Stimulated activated CD4-positive, alpha-beta T cell treated with anti-CD3 and anti-CD28 coated beads, Interleukin-12 subunit alpha, Interleukin-12 subunit beta, amount 100 ng/mL, for 4 hours (primary cell): ENCODE measurements at regions not wholly inside any gene's neighbourhood (a gene's known extent, or its start where the extent isn't known, plus 50 kb on each side); places are given as distances from the start of the nearest gene placed in this dataset.
"Not testable (repeated sequence)": the region's sequence is repeated elsewhere in the genome, so short reads cannot be mapped to it uniquely, and the experiment has no call there.

Experiments
- DNase-seq: peaks from one replicate; pipeline ENCODE4 v3.0.0-alpha.2; 2020

- DNase-seq, result not testable (repeated sequence)
Measured at GRCh38 chr15:20260650-20261049, 280.9 kb downstream of the GOLGA6L6 start.

GRCh38 chr15:20259559-20260190 is 281.9 kb downstream of the GOLGA6L6 start:
- not testable (repeated sequence) for DNase-seq

GRCh38 chr15:20256394-20256793 is 285.2 kb downstream of the GOLGA6L6 start:
- not testable (repeated sequence) for DNase-seq

GRCh38 chr15:20255641-20256040 is 286.0 kb downstream of the GOLGA6L6 start:
- not testable (repeated sequence) for DNase-seq

- DNase-seq, result not testable (repeated sequence)
Measured at GRCh38 chr15:20253047-20253615, 288.5 kb downstream of the GOLGA6L6 start.

GRCh38 chr15:20252040-20252439 is 289.6 kb downstream of the GOLGA6L6 start:
- DNase-seq, result not testable (repeated sequence)

- DNase-seq, result not testable (repeated sequence)
Measured at GRCh38 chr15:20251214-20252005, 290.2 kb downstream of the GOLGA6L6 start.

GRCh38 chr15:20250206-20250605 is 291.4 kb downstream of the GOLGA6L6 start:
- not testable (repeated sequence) for DNase-seq

- DNase-seq, result not testable (repeated sequence)
Measured at GRCh38 chr15:20249677-20249970, 292.0 kb downstream of the GOLGA6L6 start.

- DNase-seq, result not testable (repeated sequence)
Measured at GRCh38 chr15:20248434-20248833, 293.2 kb downstream of the GOLGA6L6 start.

- DNase-seq, result not testable (repeated sequence)
Measured at GRCh38 chr15:20247137-20247536, 294.5 kb downstream of the GOLGA6L6 start.

GRCh38 chr15:20246624-20247023 is 295.0 kb downstream of the GOLGA6L6 start:
- DNase-seq, result not testable (repeated sequence)

GRCh38 chr15:20245856-20246255 is 295.7 kb downstream of the GOLGA6L6 start:
- DNase-seq, result not testable (repeated sequence)

- not testable (repeated sequence) for DNase-seq
Measured at GRCh38 chr15:20244792-20245191, 296.8 kb downstream of the GOLGA6L6 start.

- not testable (repeated sequence) for DNase-seq
Measured at GRCh38 chr15:20243486-20244240, 297.9 kb downstream of the GOLGA6L6 start.

- not testable (repeated sequence) for DNase-seq
Measured at GRCh38 chr15:20240366-20240917, 301.2 kb downstream of the GOLGA6L6 start.

GRCh38 chr15:20239186-20239585 is 302.4 kb downstream of the GOLGA6L6 start:
- not testable (repeated sequence) for DNase-seq

GRCh38 chr15:20237256-20238020 is 304.2 kb downstream of the GOLGA6L6 start:
- not testable (repeated sequence) for DNase-seq

- DNase-seq, result not testable (repeated sequence)
Measured at GRCh38 chr15:20235728-20236127, 305.9 kb downstream of the GOLGA6L6 start.

GRCh38 chr15:20234006-20234540 is 307.5 kb downstream of the GOLGA6L6 start:
- DNase-seq, result not testable (repeated sequence)

GRCh38 chr15:20232457-20232856 is 309.1 kb downstream of the GOLGA6L6 start:
- DNase-seq, result not testable (repeated sequence)

- not testable (repeated sequence) for DNase-seq
Measured at GRCh38 chr15:20230656-20231055, 310.9 kb downstream of the GOLGA6L6 start.
